HG03571 (cell line): ENCODE measurements at regions not wholly inside any gene's neighbourhood (a gene's known extent, or its start where the extent isn't known, plus 50 kb on each side); places are given as distances from the start of the nearest gene placed in this dataset.
A peak's percentile ranks its signal among the peaks of the same experiment; 100 is the strongest.
"Not testable (repeated sequence)": the region's sequence is repeated elsewhere in the genome, so short reads cannot be mapped to it uniquely, and the experiment has no call there.

Experiments used
- ATAC-seq: cut with Tn5 transposase; IDR thresholded peaks from one replicate; pipeline ENCODE4 v1.9.1; 2021; ENCODE audit not compliant: unreplicated experiment

DNA sequence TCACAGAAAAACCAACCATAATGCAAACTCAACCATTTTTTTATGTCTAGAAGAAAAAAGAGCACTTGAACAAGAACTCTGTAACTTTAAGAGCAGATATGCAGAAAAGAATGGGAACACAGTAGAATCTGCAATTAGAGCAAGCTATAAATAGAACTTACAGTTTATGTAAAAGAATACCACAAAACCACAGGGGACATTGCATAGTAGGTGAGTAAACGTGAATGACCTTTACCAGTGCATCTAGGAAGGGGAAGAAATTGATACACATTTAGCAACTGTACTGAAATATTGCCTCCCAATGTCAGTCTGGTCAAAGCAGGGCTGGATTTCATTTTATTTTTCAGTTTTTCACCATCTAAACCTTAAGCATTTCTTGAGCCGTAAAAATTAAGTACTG lies 242.2 kb upstream of the EDNRB start:
- no peak for ATAC-seq

DNA sequence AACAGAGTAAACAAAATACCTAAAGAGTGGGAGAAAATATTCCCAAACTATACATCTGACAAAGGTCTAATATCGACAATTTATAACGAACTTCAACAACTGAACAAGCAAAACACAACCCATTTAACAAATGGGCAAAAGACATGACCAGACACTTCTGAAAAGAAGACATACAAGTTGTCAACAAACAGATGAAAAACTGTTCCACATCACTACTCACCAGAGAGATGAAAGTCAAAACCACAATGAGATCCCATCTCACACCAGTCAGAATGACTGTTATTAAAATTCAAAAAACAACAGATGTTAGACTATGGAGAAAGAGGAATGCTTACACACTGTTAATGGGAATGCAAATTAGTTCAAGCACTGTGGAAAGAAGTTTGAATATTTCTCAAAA lies 233.8 kb upstream of the EDNRB start:
- no peak for ATAC-seq

GRCh38 chr13:78147905-78148304 lies 229.3 kb upstream of the EDNRB start:
- ATAC-seq = no peak

DNA sequence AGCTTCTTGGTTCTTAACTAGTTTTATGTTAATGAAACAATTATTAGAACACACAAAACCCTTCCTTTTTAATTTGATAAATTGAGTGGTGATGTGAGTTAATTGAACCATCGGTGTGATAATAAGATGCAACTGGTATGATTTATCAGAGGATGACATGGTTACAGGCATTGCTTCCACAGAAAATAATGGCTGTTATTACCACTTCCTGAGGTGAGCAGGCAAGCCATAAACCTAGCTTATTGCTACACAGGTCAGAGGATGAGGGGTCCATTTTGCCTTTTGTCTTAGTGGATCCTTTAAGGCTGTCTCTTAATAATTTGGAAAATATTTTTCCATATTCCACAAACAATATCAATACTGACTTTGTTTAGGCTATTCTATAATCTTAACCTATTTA lies 226.6 kb upstream of the EDNRB start:
- ATAC-seq = no peak

DNA sequence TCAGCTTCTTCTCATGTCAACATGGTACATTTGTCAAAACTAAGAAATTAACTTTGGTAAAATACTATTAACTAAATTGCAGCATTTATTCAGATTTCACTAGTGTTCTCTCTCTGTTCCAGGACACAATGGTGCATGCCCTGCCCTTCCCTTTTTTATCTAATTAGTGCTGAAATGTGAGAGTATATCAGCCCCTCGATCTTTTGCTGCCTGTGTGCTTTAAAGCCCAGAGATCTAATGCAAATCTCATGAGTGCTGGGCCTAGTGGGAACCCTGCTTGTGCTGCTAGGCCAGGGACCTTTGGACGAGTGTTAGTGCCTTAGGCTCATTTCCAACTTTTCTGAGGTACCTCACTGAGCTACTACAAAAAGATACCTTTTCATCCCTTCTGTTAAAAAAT lies 221.1 kb upstream of the EDNRB start:
- no peak for ATAC-seq

- ATAC-seq = no peak
Observed at GRCh38 chr13:78138756-78139155, 220.1 kb upstream of the EDNRB start.

GRCh38 chr13:78137404-78138142 lies 218.9 kb upstream of the EDNRB start:
- ATAC-seq = peak; percentile 84

- ATAC-seq = no peak
Observed at GRCh38 chr13:78136966-78137365, 218.3 kb upstream of the EDNRB start.

- ATAC-seq = no peak
Observed at GRCh38 chr13:78133511-78133910, 214.9 kb upstream of the EDNRB start.

DNA sequence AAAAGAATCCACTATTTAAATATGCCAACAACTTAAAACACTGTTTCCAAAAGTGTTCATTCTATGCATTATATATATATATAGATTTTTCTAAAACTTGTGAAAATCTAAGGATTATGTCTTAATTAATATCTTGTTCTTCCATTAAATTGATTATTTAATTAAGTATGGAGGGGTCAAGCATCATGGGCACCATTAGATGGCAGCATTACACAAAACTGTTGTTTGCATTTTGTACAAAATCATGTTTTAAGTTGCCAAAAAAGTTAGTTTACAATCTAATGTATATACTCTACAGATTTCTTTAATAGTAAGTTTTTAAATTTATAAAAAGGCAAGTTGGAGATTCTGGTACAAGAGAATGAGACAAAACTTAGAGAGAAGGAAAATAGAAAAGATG lies 213.2 kb upstream of the EDNRB start:
- ATAC-seq = no peak

DNA sequence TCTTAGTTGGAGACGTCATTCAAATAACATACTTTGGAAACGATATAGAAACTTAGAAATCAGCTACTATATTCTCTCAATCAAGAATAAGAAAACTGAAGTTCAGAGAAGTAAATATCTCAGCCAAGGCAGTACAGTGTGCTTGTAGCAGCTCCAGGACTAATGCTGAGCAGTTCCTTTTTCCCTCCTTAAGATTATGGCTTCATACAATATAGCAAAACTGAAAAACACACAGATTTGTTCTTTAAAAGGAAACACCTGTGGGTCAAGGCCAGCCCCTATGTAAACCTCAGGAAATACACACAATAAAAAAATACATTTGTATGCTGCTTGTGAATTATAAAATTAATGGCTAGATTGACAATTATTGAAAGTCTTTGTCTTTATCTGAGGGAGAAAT lies 212.7 kb upstream of the EDNRB start:
- no peak for ATAC-seq

- ATAC-seq = no peak
Observed at GRCh38 chr13:78129823-78130222, 211.2 kb upstream of the EDNRB start.

DNA sequence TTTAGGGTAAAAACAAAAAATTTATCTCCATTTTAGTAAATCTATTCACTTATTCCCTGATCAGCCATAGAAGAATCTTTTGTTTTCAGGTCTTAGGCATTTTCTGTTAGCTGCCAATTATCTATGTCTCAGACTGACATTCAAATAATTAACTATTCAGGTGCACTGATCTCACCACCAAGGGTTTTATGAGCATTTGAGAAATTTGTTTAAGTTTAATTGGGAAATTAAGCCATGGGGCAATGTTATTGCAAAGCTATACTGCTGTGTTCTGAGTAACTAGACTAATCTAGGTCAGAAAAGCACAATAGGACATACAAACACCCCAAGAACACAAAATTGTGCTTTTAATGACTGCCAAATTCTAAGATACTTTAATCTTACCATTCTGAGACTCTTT lies 210.7 kb upstream of the EDNRB start:
- no peak for ATAC-seq

DNA sequence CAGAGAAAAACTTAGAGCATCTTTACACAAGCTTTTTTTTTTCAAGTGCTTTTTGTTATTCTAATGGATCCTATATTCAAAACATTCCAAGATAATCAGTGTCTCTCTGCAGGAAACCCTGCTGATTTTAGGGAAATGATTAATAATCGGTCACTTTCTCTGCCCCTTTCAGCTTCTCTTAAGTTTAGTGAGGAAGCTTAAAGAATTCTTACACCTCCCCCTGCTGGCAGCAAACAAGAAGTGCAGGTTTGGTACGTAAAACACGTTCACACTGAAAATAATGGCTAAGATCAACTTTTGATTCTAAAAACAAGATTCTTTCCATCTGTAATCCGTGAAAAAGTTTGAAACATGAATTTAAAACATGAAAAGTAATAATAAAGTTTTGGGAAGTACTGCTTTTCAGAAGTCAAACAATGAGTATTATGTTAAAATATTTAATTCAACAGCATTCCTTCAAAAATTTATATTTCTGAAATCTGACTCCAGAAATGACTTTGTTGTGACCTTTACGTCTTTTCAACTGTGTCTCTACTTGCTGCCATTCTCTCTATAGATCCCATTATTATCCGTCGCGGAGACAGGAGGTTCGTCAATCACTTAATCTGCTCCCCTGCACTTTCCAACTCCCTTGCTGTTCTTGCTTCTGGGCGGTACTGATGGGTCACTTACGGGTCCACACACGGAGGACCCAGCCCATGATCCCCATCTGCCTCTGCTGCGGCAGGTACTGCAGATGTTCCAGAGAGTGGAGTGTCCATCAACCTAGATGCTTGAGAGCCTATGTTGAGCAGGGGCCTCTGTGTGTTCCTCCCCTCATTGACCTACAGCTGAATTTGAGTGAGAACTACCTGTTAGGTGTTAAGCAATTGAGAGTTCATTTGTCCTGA lies 203.1 kb upstream of the EDNRB start:
- no peak for ATAC-seq

DNA sequence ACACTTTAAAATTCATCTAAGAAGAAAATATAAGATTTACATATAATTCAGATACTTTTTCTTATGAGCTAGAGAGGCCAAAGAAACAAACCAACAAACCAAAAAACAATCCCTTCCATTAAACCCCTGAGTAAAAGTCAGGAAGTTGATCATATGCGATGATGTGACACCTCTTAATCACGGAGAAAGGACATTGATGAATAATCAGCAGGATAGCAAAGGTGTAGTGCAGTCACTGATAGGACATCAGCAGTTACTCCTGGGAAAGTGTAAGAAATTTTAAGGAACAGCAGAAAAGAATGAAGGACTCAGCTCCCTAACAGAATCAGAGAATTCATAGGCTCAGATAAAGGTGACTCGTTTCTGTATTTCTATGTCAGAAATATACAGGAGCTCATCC lies 202.4 kb upstream of the EDNRB start:
- no peak for ATAC-seq

GRCh38 chr13:78120144-78120543 lies 201.5 kb upstream of the EDNRB start:
- not testable (repeated sequence) for ATAC-seq

DNA sequence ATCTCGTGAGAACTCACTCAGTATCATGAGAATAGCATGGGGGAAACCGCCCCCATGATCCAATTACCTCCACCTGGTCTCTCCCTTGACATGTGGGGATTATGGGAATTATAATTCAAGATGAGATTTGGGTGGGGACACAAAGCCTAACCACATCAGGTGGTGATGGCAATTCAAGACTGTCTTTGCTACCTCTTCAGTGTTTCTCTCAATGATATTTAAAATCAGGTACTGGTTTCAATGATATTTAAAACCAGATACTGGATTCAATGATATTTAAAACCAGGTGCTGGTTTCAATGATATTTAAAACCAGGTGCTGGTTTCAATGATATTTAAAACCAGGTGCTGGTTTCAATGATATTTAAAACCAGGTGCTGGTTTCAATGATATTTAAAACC lies 198.4 kb upstream of the EDNRB start:
- not testable (repeated sequence) for ATAC-seq

- ATAC-seq = no peak
Observed at GRCh38 chr13:78105656-78106055, 187.0 kb upstream of the EDNRB start.

DNA sequence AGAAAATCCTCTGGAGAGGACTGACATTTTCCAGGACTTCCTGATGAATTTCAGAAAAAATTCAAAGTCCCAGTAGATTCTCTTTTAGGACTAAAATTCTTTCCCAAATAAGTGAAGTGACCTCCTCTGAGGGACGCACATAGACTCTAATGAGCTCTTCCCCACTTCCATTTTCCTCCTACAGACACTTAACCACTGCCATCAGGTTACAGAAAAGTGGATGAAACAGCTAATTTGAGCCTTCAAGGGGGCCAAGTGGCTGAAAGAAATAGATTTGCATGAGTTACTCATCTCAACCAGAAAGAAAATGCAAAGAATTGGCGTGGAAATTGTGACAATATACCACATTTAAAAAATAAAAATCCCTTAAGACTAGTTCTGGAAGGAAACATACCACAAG lies 185.3 kb upstream of the EDNRB start:
- no peak for ATAC-seq

- ATAC-seq = no peak
Observed at GRCh38 chr13:78102741-78103140, 184.1 kb upstream of the EDNRB start.

DNA sequence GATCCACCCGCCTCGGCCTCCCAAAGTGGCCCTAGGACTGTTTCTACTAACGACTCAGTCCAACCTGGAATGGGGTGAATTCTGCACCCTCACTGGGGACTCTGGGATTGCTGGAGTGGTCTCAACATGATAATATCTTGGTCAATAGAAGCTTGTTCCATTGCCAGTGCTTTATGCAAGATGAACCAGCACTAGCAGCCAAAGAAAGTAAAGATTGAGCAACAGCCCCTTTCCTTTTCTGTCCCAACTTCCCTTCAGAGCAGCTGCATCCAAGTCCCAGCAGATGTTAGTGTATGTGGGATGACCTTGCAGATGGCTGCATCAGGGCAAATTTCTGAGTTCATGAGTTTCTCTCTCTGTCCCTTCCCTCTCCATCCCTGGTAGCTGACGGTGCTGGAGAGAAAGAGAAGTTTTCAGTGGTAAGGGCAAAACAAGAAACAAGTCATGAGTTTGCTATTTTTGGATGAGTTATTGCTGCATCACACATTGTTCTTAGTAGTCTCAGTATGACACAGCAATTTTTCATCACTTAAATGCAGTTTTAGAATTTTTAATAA lies 183.6 kb upstream of the EDNRB start:
- no peak for ATAC-seq

- ATAC-seq = no peak
Observed at GRCh38 chr13:78100486-78100885, 181.9 kb upstream of the EDNRB start.
